ENCODE measurements at regions not wholly inside any gene's neighbourhood (a gene's known extent, or its start where the extent isn't known, plus 50 kb on each side); places are given as distances from the start of the nearest gene placed in this dataset.

DNA sequence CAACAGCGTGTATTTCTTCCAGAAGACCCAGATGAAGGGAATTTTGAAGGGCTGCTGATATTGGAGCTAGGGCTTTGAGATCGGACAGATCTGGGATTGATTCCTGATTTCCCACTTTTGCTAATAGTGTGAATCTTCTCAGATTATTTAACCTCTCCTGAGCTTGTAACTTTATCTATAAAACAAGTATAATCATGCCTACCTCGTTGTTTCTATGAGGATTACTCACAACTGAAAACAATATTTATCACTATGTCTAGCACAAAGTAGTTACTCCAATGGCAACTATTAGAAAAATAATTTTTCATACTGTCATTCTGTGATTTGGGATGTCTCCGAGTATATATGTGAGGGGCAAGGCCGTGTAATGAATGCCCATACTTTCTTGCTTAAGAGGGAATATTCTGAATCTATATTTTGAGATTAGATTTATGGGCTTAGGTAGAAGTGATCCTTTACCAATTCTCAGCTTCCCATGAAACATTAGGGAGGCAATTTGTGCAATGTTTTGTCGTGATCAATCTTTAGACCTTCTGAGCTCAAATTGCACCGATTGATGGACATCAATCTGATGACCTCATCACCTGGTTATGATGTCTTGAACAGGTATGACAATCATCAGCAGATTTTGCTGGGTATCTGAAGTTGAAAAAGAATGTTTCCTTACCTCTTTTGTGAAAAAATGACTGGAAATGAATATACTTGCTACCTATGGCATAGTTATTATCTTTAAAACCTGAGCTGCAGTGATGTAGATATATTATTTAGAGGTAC, 339.9 kb downstream of the KCNS3 start (continued):
- TF ChIP-seq, protein P1, sequence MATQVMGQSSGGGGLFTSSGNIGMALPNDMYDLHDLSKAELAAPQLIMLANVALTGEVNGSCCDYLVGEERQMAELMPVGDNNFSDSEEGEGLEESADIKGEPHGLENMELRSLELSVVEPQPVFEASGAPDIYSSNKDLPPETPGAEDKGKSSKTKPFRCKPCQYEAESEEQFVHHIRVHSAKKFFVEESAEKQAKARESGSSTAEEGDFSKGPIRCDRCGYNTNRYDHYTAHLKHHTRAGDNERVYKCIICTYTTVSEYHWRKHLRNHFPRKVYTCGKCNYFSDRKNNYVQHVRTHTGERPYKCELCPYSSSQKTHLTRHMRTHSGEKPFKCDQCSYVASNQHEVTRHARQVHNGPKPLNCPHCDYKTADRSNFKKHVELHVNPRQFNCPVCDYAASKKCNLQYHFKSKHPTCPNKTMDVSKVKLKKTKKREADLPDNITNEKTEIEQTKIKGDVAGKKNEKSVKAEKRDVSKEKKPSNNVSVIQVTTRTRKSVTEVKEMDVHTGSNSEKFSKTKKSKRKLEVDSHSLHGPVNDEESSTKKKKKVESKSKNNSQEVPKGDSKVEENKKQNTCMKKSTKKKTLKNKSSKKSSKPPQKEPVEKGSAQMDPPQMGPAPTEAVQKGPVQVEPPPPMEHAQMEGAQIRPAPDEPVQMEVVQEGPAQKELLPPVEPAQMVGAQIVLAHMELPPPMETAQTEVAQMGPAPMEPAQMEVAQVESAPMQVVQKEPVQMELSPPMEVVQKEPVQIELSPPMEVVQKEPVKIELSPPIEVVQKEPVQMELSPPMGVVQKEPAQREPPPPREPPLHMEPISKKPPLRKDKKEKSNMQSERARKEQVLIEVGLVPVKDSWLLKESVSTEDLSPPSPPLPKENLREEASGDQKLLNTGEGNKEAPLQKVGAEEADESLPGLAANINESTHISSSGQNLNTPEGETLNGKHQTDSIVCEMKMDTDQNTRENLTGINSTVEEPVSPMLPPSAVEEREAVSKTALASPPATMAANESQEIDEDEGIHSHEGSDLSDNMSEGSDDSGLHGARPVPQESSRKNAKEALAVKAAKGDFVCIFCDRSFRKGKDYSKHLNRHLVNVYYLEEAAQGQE (IDR thresholded peaks at IDR 0.05; ENCODE audit: unreplicated experiment) = no peak
- TF ChIP-seq, protein P2, sequence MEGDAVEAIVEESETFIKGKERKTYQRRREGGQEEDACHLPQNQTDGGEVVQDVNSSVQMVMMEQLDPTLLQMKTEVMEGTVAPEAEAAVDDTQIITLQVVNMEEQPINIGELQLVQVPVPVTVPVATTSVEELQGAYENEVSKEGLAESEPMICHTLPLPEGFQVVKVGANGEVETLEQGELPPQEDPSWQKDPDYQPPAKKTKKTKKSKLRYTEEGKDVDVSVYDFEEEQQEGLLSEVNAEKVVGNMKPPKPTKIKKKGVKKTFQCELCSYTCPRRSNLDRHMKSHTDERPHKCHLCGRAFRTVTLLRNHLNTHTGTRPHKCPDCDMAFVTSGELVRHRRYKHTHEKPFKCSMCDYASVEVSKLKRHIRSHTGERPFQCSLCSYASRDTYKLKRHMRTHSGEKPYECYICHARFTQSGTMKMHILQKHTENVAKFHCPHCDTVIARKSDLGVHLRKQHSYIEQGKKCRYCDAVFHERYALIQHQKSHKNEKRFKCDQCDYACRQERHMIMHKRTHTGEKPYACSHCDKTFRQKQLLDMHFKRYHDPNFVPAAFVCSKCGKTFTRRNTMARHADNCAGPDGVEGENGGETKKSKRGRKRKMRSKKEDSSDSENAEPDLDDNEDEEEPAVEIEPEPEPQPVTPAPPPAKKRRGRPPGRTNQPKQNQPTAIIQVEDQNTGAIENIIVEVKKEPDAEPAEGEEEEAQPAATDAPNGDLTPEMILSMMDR (conservative IDR thresholded peaks at IDR 0.05; ENCODE audit: low read depth in 2 of 2) = no peak
- no peak for TF ChIP-seq EZH2phosphoT487 (IDR thresholded peaks at IDR 0.05; ENCODE audit: unreplicated experiment)
- no peak for TF ChIP-seq EZH2 (IDR thresholded peaks at IDR 0.05; ENCODE audit: low read depth, unreplicated experiment)
- no peak for TF ChIP-seq NANOG (IDR thresholded peaks at IDR 0.05; ENCODE audit: borderline replicate concordance)

DNA sequence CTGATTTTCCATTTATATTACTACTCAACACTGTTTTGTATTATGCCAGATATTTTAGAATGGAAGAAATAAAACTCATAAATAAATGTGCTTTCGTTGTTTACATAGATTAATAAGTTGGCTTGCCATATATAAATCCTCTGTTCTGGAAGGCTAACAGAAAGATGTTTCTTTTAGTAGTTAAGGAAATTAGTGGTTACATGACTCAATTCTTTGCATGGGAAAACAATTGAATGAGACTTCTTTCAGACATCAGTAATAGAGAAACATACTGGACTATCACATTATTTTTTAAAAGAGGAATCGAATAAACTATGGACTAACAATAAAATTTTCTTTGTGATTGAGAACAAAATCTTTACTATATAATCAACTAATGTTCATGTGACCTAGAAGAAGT, 336.5 kb downstream of the KCNS3 start:
- no peaks in the 10 kb centered on the region for H3F3A ChIP-seq (replicated peaks; ENCODE audit: low read depth)
- H3K27me3 Mint-ChIP-seq (ENCODE audit: insufficient read depth, low read depth, poor library complexity) = peaks cover 2% of the 10 kb centered on the region
- H3K27ac ChIP-seq (ENCODE audit: low read depth) = no peak overlapping the region
- TF ChIP-seq, protein P2 (conservative IDR thresholded peaks at IDR 0.05; ENCODE audit: low read depth in 2 of 2) = no peak
- TF ChIP-seq, protein P1 (IDR thresholded peaks at IDR 0.05; ENCODE audit: unreplicated experiment) = no peak
- TF ChIP-seq EZH2 (IDR thresholded peaks at IDR 0.05; ENCODE audit: low read depth, unreplicated experiment) (no peak), STAT1 (IDR thresholded peaks at IDR 0.05; ENCODE audit: unreplicated experiment) (no peak), JUNB (IDR thresholded peaks at IDR 0.05; ENCODE audit: unreplicated experiment) (no peak), NANOG (IDR thresholded peaks at IDR 0.05; ENCODE audit: borderline replicate concordance) (no peak), ZNF114 (CRISPR knock-in tag; IDR thresholded peaks at IDR 0.05) (no peak), EZH2phosphoT487 (IDR thresholded peaks at IDR 0.05; ENCODE audit: unreplicated experiment) (no peak), POLR2AphosphoS5 (IDR thresholded peaks at IDR 0.05; ENCODE audit: low read depth) (no peak), CREB1 (CRISPR knock-in tag; IDR thresholded peaks at IDR 0.05; ENCODE audit: low read depth) (no peak), ZNF331 (CRISPR knock-in tag; IDR thresholded peaks at IDR 0.05; ENCODE audit: low read depth) (no peak)
- TF ChIP-seq, protein P3, sequence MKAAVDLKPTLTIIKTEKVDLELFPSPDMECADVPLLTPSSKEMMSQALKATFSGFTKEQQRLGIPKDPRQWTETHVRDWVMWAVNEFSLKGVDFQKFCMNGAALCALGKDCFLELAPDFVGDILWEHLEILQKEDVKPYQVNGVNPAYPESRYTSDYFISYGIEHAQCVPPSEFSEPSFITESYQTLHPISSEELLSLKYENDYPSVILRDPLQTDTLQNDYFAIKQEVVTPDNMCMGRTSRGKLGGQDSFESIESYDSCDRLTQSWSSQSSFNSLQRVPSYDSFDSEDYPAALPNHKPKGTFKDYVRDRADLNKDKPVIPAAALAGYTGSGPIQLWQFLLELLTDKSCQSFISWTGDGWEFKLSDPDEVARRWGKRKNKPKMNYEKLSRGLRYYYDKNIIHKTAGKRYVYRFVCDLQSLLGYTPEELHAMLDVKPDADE (IDR thresholded peaks at IDR 0.05) = no peak

More for the DNA sequence above, 336.5 kb downstream of the KCNS3 start:
- Histone ChIP-seq H3K36me3 (ENCODE audit: insufficient read depth) (no peaks in the 10 kb centered on the region), H3K9me2 (ENCODE audit: insufficient read depth) (no peaks in the 10 kb centered on the region), H3K4me1 (ENCODE audit: insufficient read depth) (no peaks in the 10 kb centered on the region), H3K4me2 (no peak overlapping the region), H4K20me1 (replicated peaks; ENCODE audit: insufficient read depth) (no peaks in the 10 kb centered on the region), H3K4me3 (no peak overlapping the region), H3K79me2 (replicated peaks; ENCODE audit: insufficient read depth) (no peaks in the 10 kb centered on the region), H2AFZ (no peak overlapping the region), H3K27me3 (ENCODE audit: insufficient read depth) (no peaks in the 10 kb centered on the region)
- H3K9me3 Mint-ChIP-seq = no peaks in the 10 kb centered on the region
- H3K4me3 Mint-ChIP-seq = no peak overlapping the region
- no peak for DNase-seq (ENCODE audit: low spot score)
- H3K4me1 Mint-ChIP-seq = no peaks in the 10 kb centered on the region
- no peak for ATAC-seq
- no peaks in the 10 kb centered on the region for H3K36me3 Mint-ChIP-seq (ENCODE audit: low read depth)
- no peak overlapping the region for H3K27ac Mint-ChIP-seq
